ENCODE measurements at regions not wholly inside any gene's neighbourhood (a gene's known extent, or its start where the extent isn't known, plus 50 kb on each side); places are given as distances from the start of the nearest gene placed in this dataset.
"Not testable (repeated sequence)": the region's sequence is repeated elsewhere in the genome, so short reads cannot be mapped to it uniquely, and the experiment has no call there.

DNA sequence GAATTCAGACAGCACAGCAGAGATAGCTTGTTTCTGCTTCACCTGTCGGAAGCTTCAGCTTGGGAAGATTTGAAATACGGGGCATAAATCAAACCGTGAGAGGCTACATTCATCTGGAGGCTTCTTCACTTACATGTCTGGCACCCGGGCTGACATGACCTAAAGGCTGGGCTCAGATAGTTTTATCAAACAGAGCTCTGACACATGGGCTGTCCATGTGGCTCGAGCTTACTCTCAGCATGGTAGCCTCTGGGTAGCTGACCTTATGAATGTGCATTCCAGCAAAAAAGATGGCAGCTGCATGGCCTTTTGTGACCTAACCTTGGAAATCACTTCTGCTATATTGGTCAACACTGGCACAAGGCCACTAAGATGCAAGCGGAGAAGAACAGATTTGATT lies 414.5 kb downstream of the NDFIP2 start:
- H3K36me3 ChIP-seq, result no peaks in the 10 kb centered on the region
- no peaks in the 10 kb centered on the region for H3K27me3 ChIP-seq
- no peak overlapping the region for H3K27ac ChIP-seq
- DNase-seq (ENCODE audit: low spot score in 2 of 2), result no peak
- H3K4me3 ChIP-seq, result no peak overlapping the region
- intact Hi-C loops (cut with DNase I; ENCODE audit: low total_unique reads), result no loop called here
- TF ChIP-seq POLR2AphosphoS5 (IDR thresholded peaks at IDR 0.05), result no peak
- TF ChIP-seq, protein P1, sequence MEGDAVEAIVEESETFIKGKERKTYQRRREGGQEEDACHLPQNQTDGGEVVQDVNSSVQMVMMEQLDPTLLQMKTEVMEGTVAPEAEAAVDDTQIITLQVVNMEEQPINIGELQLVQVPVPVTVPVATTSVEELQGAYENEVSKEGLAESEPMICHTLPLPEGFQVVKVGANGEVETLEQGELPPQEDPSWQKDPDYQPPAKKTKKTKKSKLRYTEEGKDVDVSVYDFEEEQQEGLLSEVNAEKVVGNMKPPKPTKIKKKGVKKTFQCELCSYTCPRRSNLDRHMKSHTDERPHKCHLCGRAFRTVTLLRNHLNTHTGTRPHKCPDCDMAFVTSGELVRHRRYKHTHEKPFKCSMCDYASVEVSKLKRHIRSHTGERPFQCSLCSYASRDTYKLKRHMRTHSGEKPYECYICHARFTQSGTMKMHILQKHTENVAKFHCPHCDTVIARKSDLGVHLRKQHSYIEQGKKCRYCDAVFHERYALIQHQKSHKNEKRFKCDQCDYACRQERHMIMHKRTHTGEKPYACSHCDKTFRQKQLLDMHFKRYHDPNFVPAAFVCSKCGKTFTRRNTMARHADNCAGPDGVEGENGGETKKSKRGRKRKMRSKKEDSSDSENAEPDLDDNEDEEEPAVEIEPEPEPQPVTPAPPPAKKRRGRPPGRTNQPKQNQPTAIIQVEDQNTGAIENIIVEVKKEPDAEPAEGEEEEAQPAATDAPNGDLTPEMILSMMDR (IDR thresholded peaks at IDR 0.05), result no peak
- no peak for TF ChIP-seq POLR2A (IDR thresholded peaks at IDR 0.05)
- H3K4me1 ChIP-seq, result no peaks in the 10 kb centered on the region
- H3K9me3 ChIP-seq, result no peaks in the 10 kb centered on the region

DNA sequence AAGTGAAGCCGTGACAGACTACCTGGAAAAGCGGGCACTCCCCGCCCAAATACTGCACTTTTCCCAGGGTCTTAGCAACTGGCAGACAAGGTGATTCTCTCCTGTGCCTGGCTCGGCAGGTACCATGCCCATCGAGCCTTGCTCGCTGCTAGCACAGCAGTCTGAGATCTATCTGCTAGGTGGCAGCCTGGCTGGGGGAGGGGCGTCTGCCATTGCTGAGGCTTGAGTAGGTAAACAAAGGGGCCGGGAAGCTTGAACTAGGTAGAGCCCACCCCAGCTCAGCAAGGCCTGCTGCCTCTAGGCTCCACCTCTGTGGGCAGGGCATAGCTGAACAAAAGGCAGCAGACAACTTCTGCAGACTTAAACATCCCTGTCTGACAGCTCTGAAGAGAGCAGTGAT lies 406.3 kb downstream of the NDFIP2 start:
- H3K27ac ChIP-seq; intact Hi-C loops (cut with DNase I; ENCODE audit: low total_unique reads); H3K4me1 ChIP-seq; H3K9me3 ChIP-seq; DNase-seq (ENCODE audit: low spot score in 2 of 2); H3K36me3 ChIP-seq; H3K27me3 ChIP-seq; H3K4me3 ChIP-seq: not testable (repeated sequence)

DNA sequence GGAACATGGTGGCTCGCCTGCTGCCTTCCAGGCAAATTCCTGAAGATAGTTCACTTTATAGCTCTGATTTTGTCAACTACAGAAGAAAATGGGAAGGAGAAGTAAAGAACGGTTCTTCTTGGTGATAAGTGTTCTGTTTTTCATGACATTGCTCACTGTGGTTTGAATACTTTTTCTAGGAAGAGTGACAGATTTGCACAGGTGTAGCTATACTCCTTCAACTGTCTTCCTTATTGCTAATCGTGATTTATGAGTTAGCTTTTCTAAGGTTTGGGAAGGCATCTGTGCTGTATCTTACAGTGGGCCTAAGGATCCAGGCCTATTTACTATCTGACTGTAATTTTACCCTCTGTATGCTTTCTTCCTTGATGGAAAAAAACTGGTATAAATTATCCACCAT lies 405.6 kb downstream of the NDFIP2 start:
- Histone ChIP-seq H3K4me3 (no peak overlapping the region), H3K4me1 (no peaks in the 10 kb centered on the region), H3K27ac (no peak overlapping the region), H3K27me3 (no peaks in the 10 kb centered on the region), H3K9me3 (no peaks in the 10 kb centered on the region), H3K36me3 (no peaks in the 10 kb centered on the region)
- TF ChIP-seq POLR2AphosphoS5 (IDR thresholded peaks at IDR 0.05) (no peak), POLR2A (IDR thresholded peaks at IDR 0.05) (no peak)
- TF ChIP-seq, protein P1 (IDR thresholded peaks at IDR 0.05), result no peak
- intact Hi-C loops (cut with DNase I; ENCODE audit: low total_unique reads), result no loop called here
- DNase-seq (ENCODE audit: low spot score in 2 of 2), result no peak

DNA sequence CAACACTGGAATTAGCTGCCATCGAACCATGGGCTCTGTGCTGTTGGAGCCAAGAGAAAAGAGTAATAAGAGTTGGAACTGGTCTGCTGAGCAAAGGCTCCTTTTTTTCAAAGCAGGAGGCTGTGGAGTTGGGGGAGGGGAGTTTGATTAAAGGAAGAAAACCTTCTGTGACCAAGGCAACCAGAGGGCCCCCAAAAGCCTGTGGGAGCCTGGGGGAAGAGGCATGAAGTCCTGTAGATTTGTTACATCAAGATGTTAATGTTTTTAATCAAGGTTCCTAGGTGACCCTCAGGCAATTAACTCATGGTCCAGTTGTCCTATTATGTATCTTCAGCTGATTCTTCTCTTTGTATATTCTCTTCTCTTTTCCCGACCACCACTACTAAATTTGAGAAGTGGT lies 403.9 kb downstream of the NDFIP2 start:
- Histone ChIP-seq H3K36me3 (no peaks in the 10 kb centered on the region), H3K4me3 (no peak overlapping the region), H3K27me3 (no peaks in the 10 kb centered on the region), H3K4me1 (no peaks in the 10 kb centered on the region), H3K27ac (no peak overlapping the region), H3K9me3 (no peaks in the 10 kb centered on the region)
- no peak for DNase-seq (ENCODE audit: low spot score in 2 of 2)
- TF ChIP-seq, protein P1 (IDR thresholded peaks at IDR 0.05), result no peak
- TF ChIP-seq POLR2AphosphoS5 (IDR thresholded peaks at IDR 0.05) (no peak), POLR2A (IDR thresholded peaks at IDR 0.05) (no peak)
- intact Hi-C loops (cut with DNase I; ENCODE audit: low total_unique reads), result no loop called here

DNA sequence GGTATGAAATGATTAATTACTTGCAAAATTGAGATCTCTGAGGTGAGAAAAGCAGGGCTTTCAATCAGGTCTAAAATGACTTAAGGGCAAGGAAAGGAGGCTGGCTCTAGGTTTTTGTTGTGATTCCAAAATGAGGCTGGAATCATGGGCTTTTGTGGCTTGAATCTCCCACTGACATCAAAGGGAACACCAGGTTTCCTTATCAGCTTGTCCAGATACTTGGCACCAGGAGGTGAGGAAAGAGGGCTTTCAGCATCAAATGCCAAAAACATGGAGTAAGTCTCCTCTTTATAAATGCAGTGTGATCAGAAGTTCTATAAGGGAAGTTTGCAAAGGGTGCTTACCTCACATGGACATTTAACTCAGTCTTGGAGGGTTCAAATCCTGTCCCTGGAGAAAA lies 402.3 kb downstream of the NDFIP2 start:
- no peaks in the 10 kb centered on the region for H3K9me3 ChIP-seq
- H3K4me3 ChIP-seq, result no peak overlapping the region
- H3K36me3 ChIP-seq, result no peaks in the 10 kb centered on the region
- no peak for DNase-seq (ENCODE audit: low spot score in 2 of 2)
- no peak overlapping the region for H3K27ac ChIP-seq
- TF ChIP-seq POLR2A (IDR thresholded peaks at IDR 0.05) (no peak), POLR2AphosphoS5 (IDR thresholded peaks at IDR 0.05) (no peak)
- TF ChIP-seq, protein P1 (IDR thresholded peaks at IDR 0.05), result no peak
- intact Hi-C loops (cut with DNase I; ENCODE audit: low total_unique reads), result no loop called here
- no peaks in the 10 kb centered on the region for H3K4me1 ChIP-seq
- H3K27me3 ChIP-seq, result no peaks in the 10 kb centered on the region

DNA sequence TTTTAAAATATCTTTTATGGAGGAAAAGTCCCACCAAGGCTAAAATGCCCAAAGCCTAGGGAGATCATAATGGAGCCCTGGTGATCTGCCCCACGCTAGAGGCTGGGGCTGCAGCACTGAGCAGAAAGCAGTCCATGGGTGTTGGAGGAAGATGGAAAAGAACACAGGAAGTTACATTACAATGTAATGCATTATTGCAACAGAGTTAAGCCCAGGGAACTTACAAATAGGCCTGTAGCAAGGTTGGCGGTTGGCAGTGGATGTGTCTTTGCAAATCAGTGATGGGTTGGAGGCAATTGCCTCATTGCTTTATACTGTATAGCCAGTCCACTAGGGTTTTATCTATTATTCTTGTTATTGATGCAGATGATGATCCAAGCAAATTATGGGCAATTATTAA lies 399.9 kb downstream of the NDFIP2 start:
- intact Hi-C loops (cut with DNase I; ENCODE audit: low total_unique reads), result no loop called here

More for the DNA sequence above, 399.9 kb downstream of the NDFIP2 start:
- no peak overlapping the region for H3K4me3 ChIP-seq
- no peaks in the 10 kb centered on the region for H3K9me3 ChIP-seq
- H3K4me1 ChIP-seq, result no peaks in the 10 kb centered on the region
- H3K36me3 ChIP-seq, result no peaks in the 10 kb centered on the region
- H3K27ac ChIP-seq, result no peak overlapping the region
- no peaks in the 10 kb centered on the region for H3K27me3 ChIP-seq
- DNase-seq (ENCODE audit: low spot score in 2 of 2), result no peak
- TF ChIP-seq POLR2AphosphoS5 (IDR thresholded peaks at IDR 0.05), result no peak
- TF ChIP-seq, protein P1 (IDR thresholded peaks at IDR 0.05), result no peak
- no peak for TF ChIP-seq POLR2A (IDR thresholded peaks at IDR 0.05)

Data from breast epithelium (tissue), 4 donors.